H1 (cell line): ENCODE measurements at regions not wholly inside any gene's neighbourhood (a gene's known extent, or its start where the extent isn't known, plus 50 kb on each side); places are given as distances from the start of the nearest gene placed in this dataset.

Experiments used
- CTCF ChIA-PET: fragments of 300-600 bp; sonication (Branson Sonifier 250); formaldehyde crosslinking; loops from one replicate; lab custom pipeline; 2021; ENCODE audit not compliant: partially characterized antibody; lab: Charles Lee
- POLR2A ChIA-PET: fragments of 300-600 bp; sonication (Branson Sonifier 250); formaldehyde crosslinking; loops from one replicate; lab custom pipeline; 2021; ENCODE audit warnings: inconsistent platforms; ENCODE audit not compliant: partially characterized antibody; lab: Charles Lee
- DNase-seq, 2 experiments: peaks; one replicate each; pipeline versions ENCODE4 v3.0.0 to v3.0.0-alpha.2; 2010 to 2022; ENCODE audit warnings: low spot score in 2 of 2, low read depth in 1 of 2, mixed read lengths in 1 of 2
- FAIRE-seq: peaks from 2 replicates; lab custom pipeline; 2011; peaks lifted over from hg19 to GRCh38; lab: Jason Lieb, UNC
- H2AFZ ChIP-seq: 2 replicates; pipeline ENCODE4 v1.8.1; 2012; ENCODE audit warnings: low read length, inconsistent platforms
- H2AK5ac ChIP-seq: 2 replicates; pipeline ENCODE4 v1.6.1; 2013; ENCODE audit warnings: low read depth, low read length
- H2BK120ac ChIP-seq: replicated peaks from 2 replicates; pipeline ENCODE3; 2013; ENCODE audit warnings: low read depth, low read length, inconsistent platforms
- H2BK12ac ChIP-seq: 2 replicates; pipeline ENCODE4 v1.6.1; 2013; ENCODE audit warnings: low read depth, low read length
- H2BK15ac ChIP-seq: 2 replicates; pipeline ENCODE4 v1.6.1; 2013; ENCODE audit warnings: low read length
- H2BK20ac ChIP-seq: 2 replicates; pipeline ENCODE4 v1.6.1; 2013; ENCODE audit warnings: low read length
- H2BK5ac ChIP-seq: 2 replicates; pipeline ENCODE4 v1.6.1; 2013; ENCODE audit warnings: low read depth, low read length
- H3K14ac ChIP-seq: 2 replicates; pipeline ENCODE4 v1.6.1; 2013; ENCODE audit warnings: inconsistent platforms; ENCODE audit not compliant: insufficient read length
- H3K18ac ChIP-seq: 2 replicates; pipeline ENCODE4 v1.6.1; 2013; ENCODE audit warnings: low read length; ENCODE audit errors: extremely low read depth
- H3K23ac ChIP-seq: 2 replicates; pipeline ENCODE4 v1.6.1; 2013; ENCODE audit warnings: inconsistent platforms; ENCODE audit not compliant: insufficient read length
- H3K23me2 ChIP-seq: 2 replicates; pipeline ENCODE4 v1.6.1; 2013; ENCODE audit warnings: low read depth, low read length
- H3K27ac ChIP-seq: 2 replicates; pipeline ENCODE4 v1.6.1; 2011; ENCODE audit warnings: low read depth, low read length, inconsistent platforms
- H3K27me3 ChIP-seq, 4 experiments: replicated peaks in 1 of 4; 1 replicate in 1 of 4; 2 replicates in 3 of 4; pipeline versions ENCODE4 v1.6.1 to v1.8.1; 2011 to 2013; ENCODE audit warnings: low read length in 3 of 4, mild to moderate bottlenecking in 3 of 4, inconsistent platforms in 2 of 4, mixed read lengths in 2 of 4, moderate library complexity in 1 of 4; ENCODE audit not compliant: control insufficient read depth in 3 of 4, insufficient read depth in 3 of 4; ENCODE audit errors: extremely low read depth in 1 of 4
- H3K36me3 ChIP-seq, 4 experiments: 2 replicates each; pipeline versions ENCODE4 v1.6.1 to v1.8.1; 2011 to 2013; ENCODE audit warnings: mild to moderate bottlenecking in 4 of 4, low read length in 3 of 4, moderate library complexity in 2 of 4, control low read depth in 1 of 4, inconsistent platforms in 1 of 4; ENCODE audit not compliant: insufficient read depth in 4 of 4, control insufficient read depth in 2 of 4
- H3K4ac ChIP-seq: replicated peaks from 2 replicates; pipeline ENCODE3; 2013; ENCODE audit warnings: low read length, low read depth, mixed read lengths, inconsistent platforms; ENCODE audit not compliant: insufficient read length
- H3K4me1 ChIP-seq, 4 experiments: replicated peaks in 1 of 4; 1 replicate in 1 of 4; 2 replicates in 3 of 4; pipeline versions ENCODE4 v1.6.1 to v1.8.1; 2011 to 2013; ENCODE audit warnings: low read length in 3 of 4, inconsistent platforms in 2 of 4, mixed read lengths in 1 of 4; ENCODE audit not compliant: insufficient read depth in 4 of 4, control insufficient read depth in 3 of 4
- H3K4me2 ChIP-seq, 2 experiments: 2 replicates each; pipeline versions ENCODE4 v1.6.1 to v1.8.1; 2011 to 2013; ENCODE audit warnings: low read depth in 2 of 2, low read length in 2 of 2, control low read depth in 1 of 2, inconsistent platforms in 1 of 2, mild to moderate bottlenecking in 1 of 2; ENCODE audit not compliant: insufficient read depth in 1 of 2
- H3K4me3 ChIP-seq, 4 experiments: fragments of 200-600, 300-600 bp in 1 of 4; sonication (generic), shearing (Covaris generic), sonication (Bioruptor Twin) in 1 of 4; 2 replicates each; pipeline versions ENCODE4 v1.5.1 to v1.8.1; 2011 to 2016; ENCODE audit warnings: low read length in 4 of 4, low read depth in 3 of 4, control low read depth in 2 of 4, inconsistent platforms in 2 of 4, mild to moderate bottlenecking in 2 of 4, mixed read lengths in 1 of 4, moderate library complexity in 1 of 4; ENCODE audit not compliant: insufficient read depth in 2 of 4; ENCODE audit errors: extremely low read depth in 1 of 4
- H3K56ac ChIP-seq: replicated peaks from 2 replicates; pipeline ENCODE3; 2013; ENCODE audit warnings: low read depth, mild to moderate bottlenecking, mixed read lengths, low read length, inconsistent platforms; ENCODE audit not compliant: insufficient read length
- H3K79me1 ChIP-seq: 2 replicates; pipeline ENCODE4 v1.6.1; 2013; ENCODE audit warnings: low read depth, low read length, control low read depth
- H3K79me2 ChIP-seq, 2 experiments: 2 replicates each; pipeline versions ENCODE4 v1.6.1 to v1.8.1; 2012 to 2013; ENCODE audit warnings: low read length in 2 of 2, mild to moderate bottlenecking in 2 of 2, inconsistent platforms in 1 of 2; ENCODE audit not compliant: insufficient read depth in 2 of 2, control insufficient read depth in 1 of 2
- H3K9ac ChIP-seq, 4 experiments: replicated peaks in 1 of 4; 1 replicate in 1 of 4; 2 replicates in 3 of 4; pipeline versions ENCODE4 v1.6.1 to v1.8.1; 2011 to 2013; ENCODE audit warnings: low read depth in 3 of 4, low read length in 3 of 4, control low read depth in 2 of 4, mild to moderate bottlenecking in 2 of 4, moderate library complexity in 2 of 4, inconsistent platforms in 1 of 4; ENCODE audit errors: extremely low read depth in 1 of 4
- H3K9me3 ChIP-seq, 2 experiments: 2 replicates each; pipeline versions ENCODE4 v1.6.1 to v1.8.1; 2012 to 2013; ENCODE audit warnings: mild to moderate bottlenecking in 2 of 2, moderate library complexity in 2 of 2, control low read depth in 1 of 2, inconsistent platforms in 1 of 2, low read depth in 1 of 2, low read length in 1 of 2, mixed read lengths in 1 of 2; ENCODE audit not compliant: insufficient read depth in 2 of 2
- H4K20me1 ChIP-seq, 2 experiments: replicated peaks in 1 of 2; 2 replicates each; pipeline versions ENCODE3 to v1.8.1; 2011 to 2013; ENCODE audit warnings: inconsistent platforms in 2 of 2, low read length in 2 of 2, mild to moderate bottlenecking in 1 of 2; ENCODE audit not compliant: insufficient read depth in 2 of 2, control insufficient read depth in 1 of 2
- H4K5ac ChIP-seq: 2 replicates; pipeline ENCODE4 v1.6.1; 2013; ENCODE audit warnings: low read length, low read depth, mixed read lengths, inconsistent platforms; ENCODE audit not compliant: insufficient read length
- H4K8ac ChIP-seq: 2 replicates; pipeline ENCODE4 v1.8.0; 2013; ENCODE audit warnings: mild to moderate bottlenecking, moderate library complexity, low read length, inconsistent platforms; ENCODE audit not compliant: insufficient read depth; ENCODE audit errors: extremely low read depth
- H4K91ac ChIP-seq: replicated peaks from 2 replicates; pipeline ENCODE3; 2013; ENCODE audit warnings: low read length, mixed read lengths, inconsistent platforms; ENCODE audit not compliant: insufficient read length
- BACH1 ChIP-seq: IDR thresholded peaks from 2 replicates; pipeline ENCODE4 v1.6.1; 2012; ENCODE audit warnings: low read length, improper control_type of control experiment
- CTBP2 ChIP-seq: IDR thresholded peaks from 2 replicates; pipeline ENCODE4 v1.7.0; 2011; ENCODE audit warnings: borderline replicate concordance, mild to moderate bottlenecking, moderate library complexity, mixed read lengths, low read length; ENCODE audit not compliant: insufficient read depth, insufficient read length
- FOSL1 ChIP-seq: IDR thresholded peaks from 2 replicates; pipeline ENCODE4 v1.6.1; 2011; ENCODE audit warnings: mild to moderate bottlenecking, low read depth, low read length, moderate library complexity; ENCODE audit not compliant: insufficient read depth
- JUN ChIP-seq: IDR thresholded peaks from 2 replicates; pipeline ENCODE4 v1.6.1; 2011; ENCODE audit warnings: low read depth, mild to moderate bottlenecking, improper control_type of control experiment, low read length
- KDM1A ChIP-seq: fragments of 200-600, 300-600 bp; sonication (generic); IDR thresholded peaks from 2 replicates; pipeline ENCODE4 v1.7.1; 2016; ENCODE audit warnings: mild to moderate bottlenecking, low read length, borderline replicate concordance
- MAFK ChIP-seq: IDR thresholded peaks from 2 replicates; pipeline ENCODE4 v1.6.1; 2012; ENCODE audit warnings: low read depth, mild to moderate bottlenecking, improper control_type of control experiment, low read length
- SIN3A ChIP-seq, 2 experiments: IDR thresholded peaks in 1 of 2; conservative IDR thresholded peaks in 1 of 2; 2 replicates each; pipeline ENCODE4 v1.6.1; 2011 to 2012; ENCODE audit warnings: low read length in 2 of 2, improper control_type of control experiment in 1 of 2, low read depth in 1 of 2, mild to moderate bottlenecking in 1 of 2
- SP2 ChIP-seq: IDR thresholded peaks from 2 replicates; pipeline ENCODE4 v1.6.1; 2012; ENCODE audit warnings: mild to moderate bottlenecking, low read length, inconsistent platforms
- SUZ12 ChIP-seq: fragments of 200-600 bp; sonication (generic); IDR thresholded peaks from 2 replicates; pipeline ENCODE4 v1.6.1; 2012; ENCODE audit warnings: mild to moderate bottlenecking, inconsistent platforms, low read length, moderate library complexity, mixed read lengths
- TCF12 ChIP-seq: IDR thresholded peaks from 2 replicates; pipeline ENCODE4 v1.6.1; 2011; ENCODE audit warnings: low read depth, mild to moderate bottlenecking, low read length
- WGBS, 2 experiments: shearing (Covaris generic) in 1 of 2; methylation state at CpG; one replicate each; pipeline versions ENCODE4 v1.1.6 to v1.1.7; 2013 to 2015; ENCODE audit warnings: low lambda C conversion rate in 2 of 2, mixed read lengths in 2 of 2, inconsistent platforms in 1 of 2, low coverage in 1 of 2, missing lambda C conversion rate in 1 of 2; ENCODE audit not compliant: insufficient replicate concordance in 2 of 2, insufficient coverage in 1 of 2, insufficient read length in 1 of 2; ENCODE audit errors: extremely low coverage in 1 of 2, missing lambda C conversion rate in 1 of 2; 5-methylcytosine and 5-hydroxymethylcytosine counted together

DNA sequence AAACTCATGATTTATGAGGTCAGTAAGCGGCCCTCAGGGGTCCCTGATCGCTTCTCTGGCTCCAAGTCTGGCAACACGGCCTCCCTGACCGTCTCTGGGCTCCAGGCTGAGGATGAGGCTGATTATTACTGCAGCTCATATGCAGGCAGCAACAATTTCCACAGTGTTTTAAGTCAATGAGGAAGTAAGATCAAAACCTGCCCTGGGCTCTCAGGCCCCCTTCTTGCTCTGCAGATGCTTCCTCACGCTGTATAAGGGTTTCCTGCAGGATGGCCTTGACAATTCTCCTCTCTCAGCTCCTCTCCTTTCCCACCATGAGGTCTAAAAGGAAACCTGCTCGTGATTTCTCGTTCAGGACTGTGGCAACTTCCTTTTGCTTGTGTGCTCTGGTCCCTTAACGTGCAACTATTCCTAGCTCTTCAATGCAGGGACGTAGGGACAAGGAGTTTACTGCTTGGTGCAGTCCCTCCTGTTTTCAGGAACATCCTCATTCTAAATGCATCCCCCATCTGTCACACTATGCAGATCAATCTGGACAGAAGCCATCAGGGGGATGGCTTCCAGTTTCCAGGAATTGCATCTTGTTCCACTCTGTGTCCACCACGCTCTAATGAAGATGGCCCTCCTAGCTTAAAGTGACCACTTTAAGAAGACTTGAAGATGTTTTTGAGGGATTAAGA lies 64.3 kb upstream of the IGLL5 start:
- no peak overlapping the region for H3K9ac ChIP-seq
- no peak overlapping the region for H4K8ac ChIP-seq
- H2BK15ac ChIP-seq = no peak overlapping the region
- no peak overlapping the region for H3K56ac ChIP-seq
- no peak overlapping the region for H3K14ac ChIP-seq
- H3K18ac ChIP-seq = no peak overlapping the region
- FAIRE-seq (no peak), DNase-seq (no peak)
- no peak overlapping the region for H3K4ac ChIP-seq
- ChIA-PET POLR2A (no interaction called here), CTCF (interaction anchor here (1.1 kb wide), 1 partner anchor 21 kb away, joined by 4 read pairs; no protein-coding TSS in a partner anchor)
- no peaks in the 10 kb centered on the region for H3K4me1 ChIP-seq
- H2AFZ ChIP-seq = no peak overlapping the region
- no peak overlapping the region for H3K4me2 ChIP-seq
- H3K79me2 ChIP-seq = no peaks in the 10 kb centered on the region
- no peaks in the 10 kb centered on the region for H3K36me3 ChIP-seq
- H2BK12ac ChIP-seq = no peak overlapping the region
- no peaks in the 10 kb centered on the region for H3K23me2 ChIP-seq
- no peak overlapping the region for H2BK20ac ChIP-seq
- no peak overlapping the region for H3K4me3 ChIP-seq
- no peaks in the 10 kb centered on the region for H4K20me1 ChIP-seq
- no peak overlapping the region for H4K91ac ChIP-seq
- H3K79me1 ChIP-seq = no peaks in the 10 kb centered on the region
- H2BK120ac ChIP-seq = no peak overlapping the region
- no peak overlapping the region for H3K23ac ChIP-seq
- no peak overlapping the region for H2AK5ac ChIP-seq
- no peak overlapping the region for H3K27ac ChIP-seq
- TF ChIP-seq KDM1A (no peak), BACH1 (no peak), JUN (no peak), FOSL1 (no peak), MAFK (no peak), SUZ12 (no peak), CTBP2 (no peak), SIN3A (conservative IDR thresholded peaks at IDR 0.05 in 1 of 2, IDR thresholded peaks at IDR 0.05 in 1 of 2; ENCODE audit: low read depth in 1 of 2, low read length in 2 of 2) (no peak), SP2 (no peak), TCF12 (no peak)
- 75% methylated on average over 10 of the region's 10 CpGs; no CpG with 5 or more reads in 1 of the 2 experiments for WGBS, 2 experiments
- no peak overlapping the region for H4K5ac ChIP-seq
- peaks cover 20 to 57% of the 10 kb centered on the region in 2 experiments for H3K9me3 ChIP-seq
- peaks cover 5 to 28% (median 14%) of the 10 kb centered on the region in 4 experiments; a peak in 6 of 7 replicates for H3K27me3 ChIP-seq
- no peak overlapping the region for H2BK5ac ChIP-seq
